Erythroblast (primary cell): ENCODE measurements at regions not wholly inside any gene's neighbourhood (a gene's known extent, or its start where the extent isn't known, plus 50 kb on each side); places are given as distances from the start of the nearest gene placed in this dataset.

ENCODE experiments used
- GATA1 ChIP-seq: IDR thresholded peaks from 2 replicates; pipeline ENCODE4 v1.6.1; 2011; ENCODE audit warnings: low read depth, mild to moderate bottlenecking, control low read depth, low read length, moderate library complexity
- POLR2A ChIP-seq: IDR thresholded peaks from 2 replicates; pipeline ENCODE4 v1.6.1; 2011; ENCODE audit warnings: mild to moderate bottlenecking, low read length

- TF ChIP-seq POLR2A, result no peak
- TF ChIP-seq GATA1, result no peak
Observed at GRCh38 chr18:27419646-27420045, 234.5 kb upstream of the CHST9 start.
